B cell (primary cell): ENCODE measurements at regions not wholly inside any gene's neighbourhood (a gene's known extent, or its start where the extent isn't known, plus 50 kb on each side); places are given as distances from the start of the nearest gene placed in this dataset.

ENCODE experiments used
- ATAC-seq: fragments of 200-7000 bp; cut with Tn5 transposase; one replicate; pipeline ENCODE4 v1.10.0; 2021; ENCODE audit warnings: low read depth, mild to moderate bottlenecking, moderate number of reproducible peaks, moderate library complexity
- CTCF ChIA-PET: fragments of 350-600 bp; sonication (Branson Sonifier 250); formaldehyde crosslinking; loops from one replicate; lab custom pipeline; 2021; ENCODE audit warnings: antibody characterized with exemption, inconsistent platforms; lab: Charles Lee
- POLR2A ChIA-PET: fragments of 350-600 bp; sonication (Branson Sonifier 250); formaldehyde crosslinking; loops from one replicate; lab custom pipeline; 2021; ENCODE audit warnings: antibody characterized with exemption; lab: Charles Lee
- DNase-seq: peaks from one replicate; pipeline ENCODE4 v3.0.0; 2013
- H2AFZ ChIP-seq: 2 replicates; pipeline ENCODE4 v1.6.1; 2012; ENCODE audit warnings: mild to moderate bottlenecking, low read depth, low read length; ENCODE audit not compliant: insufficient read depth, poor library complexity, severe bottlenecking
- H3K27ac ChIP-seq, 2 donors: 1 replicate in 1 of 2; 2 replicates in 1 of 2; pipeline ENCODE4 v1.5.1; 2012 to 2013; ENCODE audit warnings: low read length in 2 of 2, mild to moderate bottlenecking in 2 of 2, moderate library complexity in 1 of 2
- H3K27me3 ChIP-seq, 4 experiments: fragments of 200-600 bp in 1 of 4; sonication (generic) in 1 of 4; replicated peaks in 1 of 4; 1 replicate in 2 of 4; 2 replicates in 2 of 4; pipeline versions ENCODE4 v1.6.1 to v1.7.0; 2013 to 2016; ENCODE audit warnings: low read length in 3 of 4, mild to moderate bottlenecking in 2 of 4, mixed read lengths in 1 of 4, moderate library complexity in 1 of 4; ENCODE audit not compliant: insufficient read depth in 4 of 4, control insufficient read depth in 3 of 4; ENCODE audit errors: control extremely low read depth in 1 of 4
- H3K36me3 ChIP-seq, 2 experiments: replicated peaks in 1 of 2; 1 replicate in 1 of 2; 2 replicates in 1 of 2; pipeline versions ENCODE4 v1.6.1 to v1.7.1; 2013; ENCODE audit warnings: low read length in 1 of 2; ENCODE audit not compliant: insufficient read depth in 2 of 2, control insufficient read depth in 1 of 2; ENCODE audit errors: control extremely low read depth in 1 of 2, extremely low read depth in 1 of 2
- H3K4me1 ChIP-seq, 2 donors: fragments of 200-600 bp in 1 of 2; sonication (generic) in 1 of 2; 1 replicate in 1 of 2; 2 replicates in 1 of 2; pipeline versions ENCODE4 v1.5.1 to v1.6.1; 2013 to 2017; ENCODE audit warnings: low read length in 2 of 2; ENCODE audit not compliant: control insufficient read depth in 2 of 2, insufficient read depth in 2 of 2
- H3K4me2 ChIP-seq: replicated peaks from 2 replicates; pipeline ENCODE3; 2012; ENCODE audit warnings: mild to moderate bottlenecking, low read depth, low read length; ENCODE audit not compliant: poor library complexity, severe bottlenecking
- H3K4me3 ChIP-seq, 5 experiments: fragments of 200-600 bp in 1 of 5; sonication (generic) in 1 of 5; 1 replicate in 3 of 5; 2 replicates in 2 of 5; pipeline versions ENCODE4 v1.5.1 to v1.7.0; 2011 to 2016; ENCODE audit warnings: low read length in 4 of 5, mild to moderate bottlenecking in 4 of 5, low read depth in 2 of 5, control low read depth in 1 of 5, moderate library complexity in 1 of 5; ENCODE audit not compliant: insufficient read depth in 1 of 5; ENCODE audit errors: control extremely low read depth in 1 of 5, extremely low read depth in 1 of 5
- H3K79me2 ChIP-seq: fragments of 200-600 bp; sonication (generic); one replicate; pipeline ENCODE4 v1.6.0; 2016; ENCODE audit warnings: low read length; ENCODE audit not compliant: control insufficient read depth, insufficient read depth
- H3K9ac ChIP-seq: fragments of 200-600 bp; sonication (generic); 2 replicates; pipeline ENCODE4 v1.6.1; 2017; ENCODE audit warnings: mild to moderate bottlenecking, low read length, moderate library complexity
- H3K9me3 ChIP-seq, 3 donors: one replicate each; pipeline versions ENCODE4 v1.6.1 to v1.7.1; 2013; ENCODE audit warnings: low read length in 2 of 3; ENCODE audit not compliant: control insufficient read depth in 2 of 3, insufficient read depth in 1 of 3; ENCODE audit errors: control extremely low read depth in 1 of 3
- H4K20me1 ChIP-seq: 2 replicates; pipeline ENCODE4 v1.6.0; 2012; ENCODE audit warnings: mild to moderate bottlenecking, low read length; ENCODE audit not compliant: insufficient read depth, control insufficient read depth, poor library complexity, severe bottlenecking
- H3K27ac Mint-ChIP-seq: one replicate; pipeline ENCODE4 v1.8.0; 2021; ENCODE audit warnings: mixed read lengths
- H3K27me3 Mint-ChIP-seq: one replicate; pipeline ENCODE4 v1.8.0; 2021; ENCODE audit warnings: mixed read lengths
- H3K4me1 Mint-ChIP-seq: one replicate; pipeline ENCODE4 v1.8.0; 2021; ENCODE audit warnings: mixed read lengths
- H3K4me3 Mint-ChIP-seq: one replicate; pipeline ENCODE4 v1.8.0; 2021; ENCODE audit warnings: mixed read lengths
- H3K9me3 Mint-ChIP-seq: one replicate; pipeline ENCODE4 v1.8.0; 2022; ENCODE audit warnings: mixed read lengths; ENCODE audit not compliant: insufficient read depth
- EZH2 ChIP-seq: IDR thresholded peaks from 2 replicates; pipeline ENCODE4 v1.6.1; 2012; ENCODE audit warnings: borderline replicate concordance, low read depth, mild to moderate bottlenecking, moderate library complexity, low read length; ENCODE audit not compliant: insufficient read depth, poor library complexity, severe bottlenecking
- WGBS: methylation state at CpG from one replicate; pipeline ENCODE4 v1.1.5; 2013; ENCODE audit warnings: missing lambda C conversion rate; ENCODE audit not compliant: insufficient coverage; 5-methylcytosine and 5-hydroxymethylcytosine counted together
- intact Hi-C: fragments of 100-400 bp; cut with micrococcal nuclease; formaldehyde crosslinking; loops from one replicate; pipeline ENCODE4 v1.10.0; 2022
- TF ChIP-seq, protein P1 (sequence below): fragments of 200-600 bp; IDR thresholded peaks from one replicate; pipeline ENCODE4 v1.8.0; 2022; ENCODE audit warnings: antibody characterized with exemption, mild to moderate bottlenecking

DNA sequence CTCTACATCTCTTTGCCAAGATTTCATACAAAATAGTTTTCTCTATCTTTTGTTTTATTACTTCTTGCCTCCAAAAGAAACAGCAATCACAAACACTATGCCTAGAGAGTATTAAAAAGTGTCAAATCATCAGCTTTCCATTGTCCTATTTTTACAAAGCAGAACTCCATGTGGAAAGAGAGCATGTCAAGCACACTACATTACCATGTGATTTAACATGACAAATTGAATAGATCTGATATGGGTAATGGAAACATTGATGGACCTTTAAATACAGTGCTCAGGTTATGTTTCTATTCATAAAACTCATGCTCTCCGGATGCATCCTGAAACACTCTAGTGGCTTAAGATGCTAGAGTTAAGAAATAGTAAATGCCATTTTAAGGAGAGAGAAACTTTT is 791.4 kb upstream of the CTNND2 start:
- Mint-ChIP-seq H3K27me3 (no peaks in the 10 kb centered on the region), H3K9me3 (no peaks in the 10 kb centered on the region), H3K4me1 (no peaks in the 10 kb centered on the region), H3K27ac (no peak overlapping the region), H3K4me3 (no peak overlapping the region)
- Histone ChIP-seq H4K20me1 (no peaks in the 10 kb centered on the region), H3K4me3 (no peak overlapping the region), H3K9me3 (no peaks in the 10 kb centered on the region), H3K79me2 (no peaks in the 10 kb centered on the region), H3K27ac (no peak overlapping the region), H3K9ac (no peak overlapping the region), H3K27me3 (no peaks in the 10 kb centered on the region), H3K4me1 (no peaks in the 10 kb centered on the region), H3K36me3 (no peaks in the 10 kb centered on the region), H2AFZ (no peak overlapping the region), H3K4me2 (no peak overlapping the region)
- WGBS: no CpG with 5 or more reads among the region's 1 CpG
- no peak for ATAC-seq
- ChIA-PET CTCF (no interaction called here), POLR2A (no interaction called here)
- intact Hi-C loops: no loop called here
- no peak for DNase-seq
- TF ChIP-seq EZH2: no peak
- TF ChIP-seq, protein P1, sequence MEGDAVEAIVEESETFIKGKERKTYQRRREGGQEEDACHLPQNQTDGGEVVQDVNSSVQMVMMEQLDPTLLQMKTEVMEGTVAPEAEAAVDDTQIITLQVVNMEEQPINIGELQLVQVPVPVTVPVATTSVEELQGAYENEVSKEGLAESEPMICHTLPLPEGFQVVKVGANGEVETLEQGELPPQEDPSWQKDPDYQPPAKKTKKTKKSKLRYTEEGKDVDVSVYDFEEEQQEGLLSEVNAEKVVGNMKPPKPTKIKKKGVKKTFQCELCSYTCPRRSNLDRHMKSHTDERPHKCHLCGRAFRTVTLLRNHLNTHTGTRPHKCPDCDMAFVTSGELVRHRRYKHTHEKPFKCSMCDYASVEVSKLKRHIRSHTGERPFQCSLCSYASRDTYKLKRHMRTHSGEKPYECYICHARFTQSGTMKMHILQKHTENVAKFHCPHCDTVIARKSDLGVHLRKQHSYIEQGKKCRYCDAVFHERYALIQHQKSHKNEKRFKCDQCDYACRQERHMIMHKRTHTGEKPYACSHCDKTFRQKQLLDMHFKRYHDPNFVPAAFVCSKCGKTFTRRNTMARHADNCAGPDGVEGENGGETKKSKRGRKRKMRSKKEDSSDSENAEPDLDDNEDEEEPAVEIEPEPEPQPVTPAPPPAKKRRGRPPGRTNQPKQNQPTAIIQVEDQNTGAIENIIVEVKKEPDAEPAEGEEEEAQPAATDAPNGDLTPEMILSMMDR: no peak

DNA sequence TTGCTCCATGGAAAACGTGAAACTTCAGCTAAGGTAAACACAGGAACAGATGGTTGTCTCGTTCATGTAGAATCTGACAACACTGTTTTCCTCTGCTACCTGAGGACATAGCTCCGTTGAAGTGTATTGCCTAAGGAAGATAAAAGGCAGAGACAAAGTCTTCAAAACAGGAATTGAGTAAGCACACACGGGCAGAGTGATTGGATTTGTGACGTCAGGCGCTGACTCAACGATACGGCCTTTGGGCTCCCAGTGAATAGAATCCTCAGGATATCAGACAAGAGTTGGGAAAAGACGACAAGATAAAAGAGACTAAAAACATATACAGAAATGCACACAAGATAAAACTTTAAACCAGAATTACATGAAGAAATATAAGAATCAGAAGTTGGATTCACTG is 787.1 kb upstream of the CTNND2 start:
- Histone ChIP-seq H3K79me2 (no peaks in the 10 kb centered on the region), H2AFZ (no peak overlapping the region), H3K4me3 (no peak overlapping the region), H4K20me1 (no peaks in the 10 kb centered on the region), H3K27ac (no peak overlapping the region), H3K36me3 (no peaks in the 10 kb centered on the region), H3K9me3 (no peaks in the 10 kb centered on the region), H3K9ac (no peak overlapping the region), H3K4me2 (no peak overlapping the region), H3K4me1 (no peaks in the 10 kb centered on the region), H3K27me3 (no peaks in the 10 kb centered on the region)
- H3K27me3 Mint-ChIP-seq: no peaks in the 10 kb centered on the region
- intact Hi-C loops: no loop called here
- POLR2A ChIA-PET: no interaction called here
- WGBS: 75% methylated on average over 5 of the region's 9 CpGs
- H3K27ac Mint-ChIP-seq: no peak overlapping the region
- CTCF ChIA-PET: no interaction called here
- no peak for ATAC-seq
- TF ChIP-seq, protein P1: no peak
- DNase-seq: no peak
- no peaks in the 10 kb centered on the region for H3K9me3 Mint-ChIP-seq
- H3K4me3 Mint-ChIP-seq: no peak overlapping the region
- no peaks in the 10 kb centered on the region for H3K4me1 Mint-ChIP-seq
